WTC11 (cell line): ENCODE measurements at regions not wholly inside any gene's neighbourhood (a gene's known extent, or its start where the extent isn't known, plus 50 kb on each side); places are given as distances from the start of the nearest gene placed in this dataset.
A peak's percentile ranks its signal among the peaks of the same experiment; 100 is the strongest.
"Not testable (repeated sequence)": the region's sequence is repeated elsewhere in the genome, so short reads cannot be mapped to it uniquely, and the experiment has no call there.

Experiments
- ATAC-seq: fragments of 200-7000 bp; cut with Tn5 transposase; 2 replicates; pipeline ENCODE4 v1.10.0; 2021; ENCODE audit warnings: mild to moderate bottlenecking, moderate library complexity
- CTCF ChIA-PET: fragments of 300-600 bp; sonication (Branson Sonifier 250); formaldehyde crosslinking; loops from one replicate; lab custom pipeline; 2021; ENCODE audit warnings: antibody characterized with exemption; lab: Charles Lee
- POLR2A ChIA-PET: fragments of 350-600 bp; sonication (Branson Sonifier 250); formaldehyde crosslinking; loops from one replicate; lab custom pipeline; 2021; ENCODE audit warnings: antibody characterized with exemption; lab: Charles Lee
- DNase-seq: peaks from one replicate; pipeline ENCODE4 v3.0.0; 2021; ENCODE audit warnings: low spot score
- H3K27ac Mint-ChIP-seq: 2 replicates; pipeline ENCODE4 v1.8.0; 2021; ENCODE audit warnings: mixed read lengths
- H3K27me3 Mint-ChIP-seq: 2 replicates; pipeline ENCODE4 v1.8.0; 2021; ENCODE audit warnings: low read depth, mild to moderate bottlenecking, moderate library complexity, mixed read lengths
- H3K36me3 Mint-ChIP-seq: 2 replicates; pipeline ENCODE4 v1.8.0; 2021; ENCODE audit warnings: mixed read lengths
- H3K4me1 Mint-ChIP-seq: 2 replicates; pipeline ENCODE4 v1.8.0; 2022; ENCODE audit warnings: mixed read lengths
- H3K4me3 Mint-ChIP-seq: 2 replicates; pipeline ENCODE4 v1.8.0; 2021; ENCODE audit warnings: mild to moderate bottlenecking, moderate library complexity, mixed read lengths
- H3K9me3 Mint-ChIP-seq: 2 replicates; pipeline ENCODE4 v1.8.0; 2021; ENCODE audit warnings: mixed read lengths
- AR ChIP-seq: fragments of 250-450 bp; sonication (Bioruptor Pico); IDR thresholded peaks from 2 replicates; pipeline ENCODE4 v1.9.0; 2021; ENCODE audit warnings: mild to moderate bottlenecking
- ATF3 ChIP-seq: sonication (generic); formaldehyde crosslinking; conservative IDR thresholded peaks from 2 replicates; pipeline ENCODE4 v1.8.1; 2022; ENCODE audit warnings: mild to moderate bottlenecking, missing genetic modification reagents
- ELF4 ChIP-seq: sonication (generic); formaldehyde crosslinking; IDR thresholded peaks from 2 replicates; pipeline ENCODE4 v1.8.1; 2022; ENCODE audit warnings: low read depth, mild to moderate bottlenecking, moderate library complexity, missing genetic modification reagents
- EMX1 ChIP-seq: fragments of 250-450 bp; sonication (Bioruptor Pico); IDR thresholded peaks from 2 replicates; pipeline ENCODE4 v1.8.0; 2021; ENCODE audit warnings: mild to moderate bottlenecking
- GABPB1 ChIP-seq: sonication (generic); formaldehyde crosslinking; IDR thresholded peaks from 2 replicates; pipeline ENCODE4 v1.8.1; 2023; ENCODE audit warnings: mild to moderate bottlenecking, missing genetic modification reagents
- HMGA2 ChIP-seq: fragments of 250-450 bp; sonication (Bioruptor Pico); IDR thresholded peaks from 2 replicates; pipeline ENCODE4 v1.4.0; 2021; ENCODE audit warnings: mild to moderate bottlenecking, moderate library complexity
- IRF1 ChIP-seq: sonication (generic); formaldehyde crosslinking; IDR thresholded peaks from 2 replicates; pipeline ENCODE4 v1.8.0; 2023; ENCODE audit warnings: missing genetic modification reagents
- MAX ChIP-seq: sonication (generic); formaldehyde crosslinking; IDR thresholded peaks from 2 replicates; pipeline ENCODE4 v1.8.0; 2022; ENCODE audit warnings: mild to moderate bottlenecking, missing genetic modification reagents
- MXD4 ChIP-seq: fragments of 250-450 bp; sonication (Bioruptor Pico); IDR thresholded peaks from 2 replicates; pipeline ENCODE4 v1.8.0; 2021; ENCODE audit warnings: mild to moderate bottlenecking, moderate library complexity, borderline replicate concordance
- NR3C1 ChIP-seq: sonication (generic); formaldehyde crosslinking; conservative IDR thresholded peaks from 2 replicates; pipeline ENCODE4 v1.8.1; 2023; ENCODE audit warnings: low read depth, mild to moderate bottlenecking, missing genetic modification reagents
- PRDM15 ChIP-seq: sonication (generic); formaldehyde crosslinking; IDR thresholded peaks from 2 replicates; pipeline ENCODE4 v1.8.0; 2022; ENCODE audit warnings: missing genetic modification reagents
- RORB ChIP-seq: fragments of 250-450 bp; sonication (Bioruptor Pico); IDR thresholded peaks from 2 replicates; pipeline ENCODE4 v1.9.0; 2021; ENCODE audit warnings: mild to moderate bottlenecking
- ZNF425 ChIP-seq: fragments of 250-450 bp; sonication (Bioruptor Pico); conservative IDR thresholded peaks from 2 replicates; pipeline ENCODE4 v1.9.0; 2021; ENCODE audit warnings: mild to moderate bottlenecking
- TF ChIP-seq, protein P1 (sequence below): sonication (generic); formaldehyde crosslinking; IDR thresholded peaks from 2 replicates; pipeline ENCODE4 v1.8.1; 2023; ENCODE audit warnings: mild to moderate bottlenecking, missing genetic modification reagents, moderate library complexity
- TF ChIP-seq, protein P2 (sequence below): sonication (generic); formaldehyde crosslinking; IDR thresholded peaks from 2 replicates; pipeline ENCODE4 v1.8.1; 2023; ENCODE audit warnings: mild to moderate bottlenecking, missing genetic modification reagents
- TF ChIP-seq, protein P3 (sequence below): sonication (generic); formaldehyde crosslinking; IDR thresholded peaks from 2 replicates; pipeline ENCODE4 v1.8.1; 2022; ENCODE audit warnings: missing genetic modification reagents, borderline replicate concordance

GRCh38 chr16:29117631-29118030 lies 132.8 kb downstream of the LAT start (continued):
- TF ChIP-seq HMGA2 (CRISPR knock-in tag) (no peak), AR (no peak), MAX (CRISPR knock-in tag) (no peak), PRDM15 (no peak)
- TF ChIP-seq, protein P1, sequence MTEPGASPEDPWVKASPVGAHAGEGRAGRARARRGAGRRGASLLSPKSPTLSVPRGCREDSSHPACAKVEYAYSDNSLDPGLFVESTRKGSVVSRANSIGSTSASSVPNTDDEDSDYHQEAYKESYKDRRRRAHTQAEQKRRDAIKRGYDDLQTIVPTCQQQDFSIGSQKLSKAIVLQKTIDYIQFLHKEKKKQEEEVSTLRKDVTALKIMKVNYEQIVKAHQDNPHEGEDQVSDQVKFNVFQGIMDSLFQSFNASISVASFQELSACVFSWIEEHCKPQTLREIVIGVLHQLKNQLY (CRISPR knock-in tag), result no peak

DNA sequence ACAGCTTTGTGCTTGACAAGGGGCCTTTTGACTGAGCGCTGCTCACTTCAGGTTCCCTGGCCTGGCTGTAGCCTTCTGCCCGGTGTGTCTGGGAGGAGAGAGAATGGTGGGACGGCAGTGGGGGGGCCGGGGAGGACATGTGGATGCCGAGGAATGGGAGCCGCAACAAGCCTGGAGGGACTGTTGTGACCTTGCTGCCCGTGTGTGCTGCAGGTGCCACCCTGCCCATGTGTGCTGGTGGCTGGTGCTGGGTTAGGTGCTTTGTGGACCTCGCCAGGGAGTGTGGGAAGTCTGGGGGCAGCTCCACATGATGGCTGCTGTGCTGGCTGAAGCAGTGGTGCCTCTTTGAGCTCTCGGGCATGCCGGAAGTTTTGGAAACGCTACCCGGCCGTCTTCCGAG lies 132.1 kb downstream of the LAT start:
- H3K4me3 Mint-ChIP-seq, result no peak overlapping the region
- POLR2A ChIA-PET, result no interaction called here
- TF ChIP-seq ATF3, result no peak
- no peak for TF ChIP-seq NR3C1
- TF ChIP-seq, protein P2, sequence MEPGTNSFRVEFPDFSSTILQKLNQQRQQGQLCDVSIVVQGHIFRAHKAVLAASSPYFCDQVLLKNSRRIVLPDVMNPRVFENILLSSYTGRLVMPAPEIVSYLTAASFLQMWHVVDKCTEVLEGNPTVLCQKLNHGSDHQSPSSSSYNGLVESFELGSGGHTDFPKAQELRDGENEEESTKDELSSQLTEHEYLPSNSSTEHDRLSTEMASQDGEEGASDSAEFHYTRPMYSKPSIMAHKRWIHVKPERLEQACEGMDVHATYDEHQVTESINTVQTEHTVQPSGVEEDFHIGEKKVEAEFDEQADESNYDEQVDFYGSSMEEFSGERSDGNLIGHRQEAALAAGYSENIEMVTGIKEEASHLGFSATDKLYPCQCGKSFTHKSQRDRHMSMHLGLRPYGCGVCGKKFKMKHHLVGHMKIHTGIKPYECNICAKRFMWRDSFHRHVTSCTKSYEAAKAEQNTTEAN, result no peak
- TF ChIP-seq GABPB1, result no peak
- no peak for TF ChIP-seq EMX1 (CRISPR knock-in tag)
- TF ChIP-seq, protein P3, sequence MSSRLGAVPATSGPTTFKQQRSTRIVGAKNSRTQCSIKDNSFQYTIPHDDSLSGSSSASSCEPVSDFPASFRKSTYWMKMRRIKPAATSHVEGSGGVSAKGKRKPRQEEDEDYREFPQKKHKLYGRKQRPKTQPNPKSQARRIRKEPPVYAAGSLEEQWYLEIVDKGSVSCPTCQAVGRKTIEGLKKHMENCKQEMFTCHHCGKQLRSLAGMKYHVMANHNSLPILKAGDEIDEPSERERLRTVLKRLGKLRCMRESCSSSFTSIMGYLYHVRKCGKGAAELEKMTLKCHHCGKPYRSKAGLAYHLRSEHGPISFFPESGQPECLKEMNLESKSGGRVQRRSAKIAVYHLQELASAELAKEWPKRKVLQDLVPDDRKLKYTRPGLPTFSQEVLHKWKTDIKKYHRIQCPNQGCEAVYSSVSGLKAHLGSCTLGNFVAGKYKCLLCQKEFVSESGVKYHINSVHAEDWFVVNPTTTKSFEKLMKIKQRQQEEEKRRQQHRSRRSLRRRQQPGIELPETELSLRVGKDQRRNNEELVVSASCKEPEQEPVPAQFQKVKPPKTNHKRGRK (CRISPR knock-in tag), result no peak
- TF ChIP-seq ELF4 (CRISPR knock-in tag), result no peak
- TF ChIP-seq HMGA2 (CRISPR knock-in tag), result no peak
- no peak for TF ChIP-seq RORB (CRISPR knock-in tag)
- TF ChIP-seq MXD4 (CRISPR knock-in tag), result no peak
- TF ChIP-seq IRF1, result no peak
- TF ChIP-seq ZNF425 (CRISPR knock-in tag), result no peak

GRCh38 chr16:29116207-29116606 lies 131.4 kb downstream of the LAT start:
- H3K27ac Mint-ChIP-seq, H3K27me3 Mint-ChIP-seq, POLR2A ChIA-PET, H3K4me3 Mint-ChIP-seq, DNase-seq, H3K9me3 Mint-ChIP-seq, ATAC-seq, H3K36me3 Mint-ChIP-seq, CTCF ChIA-PET: not testable (repeated sequence)
- peaks cover 12% of the 10 kb centered on the region for H3K4me1 Mint-ChIP-seq

More for the DNA sequence above, 132.1 kb downstream of the LAT start:
- no peaks in the 10 kb centered on the region for H3K9me3 Mint-ChIP-seq
- no peak for ATAC-seq
- no peak for DNase-seq
- peaks cover 14% of the 10 kb centered on the region for H3K4me1 Mint-ChIP-seq
- no peaks in the 10 kb centered on the region; the same call in none of the 2 replicates for H3K27me3 Mint-ChIP-seq
- H3K36me3 Mint-ChIP-seq, result no peaks in the 10 kb centered on the region
- CTCF ChIA-PET, result no interaction called here
- peak overlapping the region; percentile 45 for H3K27ac Mint-ChIP-seq

GRCh38 chr16:29115802-29116141 lies 130.9 kb downstream of the LAT start:
- H3K4me1 Mint-ChIP-seq, ATAC-seq, H3K36me3 Mint-ChIP-seq, POLR2A ChIA-PET, H3K27me3 Mint-ChIP-seq, H3K9me3 Mint-ChIP-seq, H3K4me3 Mint-ChIP-seq, DNase-seq, H3K27ac Mint-ChIP-seq: not testable (repeated sequence)
- CTCF ChIA-PET, result interaction anchor here (1.4 kb wide), 1 partner anchor 115 kb away, joined by 3 read pairs; no protein-coding TSS in a partner anchor
